COLO668 (cell line): ENCODE measurements at regions not wholly inside any gene's neighbourhood (a gene's known extent, or its start where the extent isn't known, plus 50 kb on each side); places are given as distances from the start of the nearest gene placed in this dataset.

Experiments used
- DNase-seq: peaks from one replicate; lab custom pipeline; 2025; ENCODE audit not compliant: unreplicated experiment; lab: John Stamatoyannopoulos, UW

GRCh38 chr10:121292321-121292720 lies 305.9 kb downstream of the FGFR2 start:
- no peak for DNase-seq

DNA sequence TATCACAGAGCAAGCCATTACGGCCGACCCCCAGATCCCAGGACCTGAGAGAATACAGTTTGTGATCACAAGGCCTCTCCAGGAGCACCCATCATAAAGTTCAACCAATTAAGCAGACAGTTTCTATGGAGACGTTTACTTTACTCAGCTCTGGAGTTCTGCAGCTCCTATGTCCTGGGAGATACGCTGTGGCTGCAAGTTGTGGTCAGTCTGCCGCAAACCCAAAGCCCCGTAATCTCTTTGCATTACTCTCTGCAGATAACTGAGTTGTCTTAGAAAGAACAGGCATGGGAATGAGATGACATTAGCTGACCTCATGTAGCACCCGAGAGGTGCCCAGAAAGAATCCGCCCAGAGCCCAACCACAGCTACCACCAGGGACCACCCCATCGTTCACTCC lies 305.1 kb downstream of the FGFR2 start:
- no peak for DNase-seq

DNA sequence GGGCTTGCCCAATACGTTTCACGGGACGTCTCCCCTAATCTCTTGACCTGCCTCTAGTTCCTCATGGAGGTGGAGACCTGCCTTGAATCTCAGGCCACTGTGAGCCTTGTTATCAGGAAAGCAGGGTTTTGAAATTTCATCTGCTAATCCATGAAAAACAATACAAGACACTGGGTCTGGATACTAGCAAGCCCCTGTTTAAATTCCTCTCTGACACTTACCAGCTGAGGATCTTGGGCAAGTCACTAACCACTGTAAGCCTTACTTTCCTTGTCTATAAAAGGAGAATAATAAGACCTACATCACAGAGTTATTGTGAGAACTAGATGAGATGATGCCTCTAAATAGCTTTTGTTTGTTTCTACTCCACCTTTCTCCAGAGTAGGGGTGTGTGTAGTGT lies 303.6 kb downstream of the FGFR2 start:
- DNase-seq = no peak

- DNase-seq = no peak
Observed at GRCh38 chr10:121296378-121296777, 301.9 kb downstream of the FGFR2 start.

- no peak for DNase-seq
Observed at GRCh38 chr10:121296881-121297585, 301.2 kb downstream of the FGFR2 start.

- no peak for DNase-seq
Observed at GRCh38 chr10:121300723-121301122, 297.5 kb downstream of the FGFR2 start.

GRCh38 chr10:121302541-121303180 lies 295.6 kb downstream of the FGFR2 start:
- no peak for DNase-seq

DNA sequence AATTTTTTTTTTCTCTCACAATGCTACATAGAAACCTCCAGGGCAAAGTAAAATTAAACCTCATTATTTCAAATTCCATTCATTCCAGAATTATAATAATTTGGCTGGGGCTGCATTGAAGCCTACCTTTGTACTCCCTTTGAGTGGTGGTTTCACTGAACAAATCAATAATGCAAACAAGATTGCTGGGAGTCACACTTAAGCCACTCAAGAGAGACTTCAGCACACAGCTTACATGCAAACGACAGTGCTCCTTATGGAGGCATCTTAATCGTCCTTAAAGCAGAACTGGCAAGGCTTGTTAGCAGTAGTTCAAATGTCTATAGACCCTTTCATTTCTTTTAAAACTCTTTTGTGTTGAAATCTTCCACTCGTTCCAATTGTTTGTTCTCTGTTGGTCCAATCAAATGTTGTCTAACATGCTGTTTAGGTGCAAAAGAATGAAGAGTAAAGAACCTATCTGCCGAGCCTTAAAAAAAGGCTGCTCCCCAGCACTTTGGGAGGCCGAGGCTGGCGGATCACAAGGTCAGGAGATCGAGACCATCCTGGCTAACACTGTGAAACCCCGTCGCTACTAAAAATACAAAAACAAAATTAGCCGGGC lies 294.9 kb downstream of the FGFR2 start:
- DNase-seq = no peak

DNA sequence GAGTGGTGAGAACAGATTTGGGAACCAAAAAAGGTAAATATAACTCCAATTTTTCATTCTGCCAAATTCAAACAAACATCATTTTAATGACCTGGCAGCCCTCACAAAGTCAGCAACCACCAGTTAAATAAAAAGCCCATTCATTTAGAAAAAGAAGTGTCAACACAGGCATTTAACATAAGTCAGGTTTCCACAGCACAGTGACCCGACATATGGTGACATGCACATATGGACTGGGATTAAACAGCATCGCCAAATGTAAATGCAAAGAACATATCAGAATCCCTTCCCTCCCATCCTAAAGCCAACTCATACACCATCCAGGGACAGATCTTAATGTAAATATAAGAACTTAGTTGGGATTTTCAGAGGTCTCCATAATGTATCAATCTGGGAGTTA lies 293.2 kb downstream of the FGFR2 start:
- no peak for DNase-seq

DNA sequence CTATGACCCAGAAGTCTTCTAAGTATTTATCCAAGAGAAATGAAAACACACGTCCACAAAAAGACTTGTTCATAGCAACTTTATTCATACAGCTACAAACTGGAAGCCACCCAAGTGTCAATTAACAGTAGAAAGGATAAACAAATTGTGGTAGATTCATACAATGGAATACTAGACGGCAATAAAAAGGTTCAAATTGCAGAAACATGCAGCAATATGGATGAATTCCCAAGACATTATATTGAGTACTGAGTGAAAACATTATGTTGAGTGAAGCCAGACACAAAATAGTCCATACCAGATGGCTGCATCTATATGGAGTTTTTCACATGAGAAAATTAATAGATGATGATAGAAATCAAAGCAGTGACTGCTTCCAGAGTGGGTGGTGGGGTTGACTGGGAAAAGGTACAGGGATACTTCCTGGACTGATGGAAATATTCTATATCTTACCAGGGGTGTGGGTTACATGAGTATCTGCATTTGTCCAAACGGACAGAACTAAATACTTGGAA lies 292.0 kb downstream of the FGFR2 start:
- no peak for DNase-seq

- DNase-seq = no peak
Observed at GRCh38 chr10:121307411-121307980, 290.7 kb downstream of the FGFR2 start.

DNA sequence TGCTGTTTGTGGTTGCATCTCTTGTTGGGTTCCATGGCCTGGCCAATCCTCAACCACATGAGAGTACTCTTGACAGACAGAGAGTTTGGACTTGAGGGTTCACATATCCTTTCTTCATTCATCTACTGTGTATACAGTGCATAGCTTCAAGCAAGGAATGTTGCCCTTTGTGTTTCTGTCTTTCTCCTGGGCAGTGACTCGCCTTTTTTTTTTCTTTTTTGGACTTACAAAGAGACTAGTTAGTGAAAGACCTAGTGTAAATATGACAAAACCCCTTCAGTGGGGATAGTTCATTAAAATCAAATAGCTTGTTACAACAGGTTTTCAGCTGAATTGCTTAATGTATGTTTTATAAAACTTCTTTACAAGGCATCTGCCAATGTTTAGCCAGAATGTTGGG lies 290.2 kb downstream of the FGFR2 start:
- DNase-seq = no peak

DNA sequence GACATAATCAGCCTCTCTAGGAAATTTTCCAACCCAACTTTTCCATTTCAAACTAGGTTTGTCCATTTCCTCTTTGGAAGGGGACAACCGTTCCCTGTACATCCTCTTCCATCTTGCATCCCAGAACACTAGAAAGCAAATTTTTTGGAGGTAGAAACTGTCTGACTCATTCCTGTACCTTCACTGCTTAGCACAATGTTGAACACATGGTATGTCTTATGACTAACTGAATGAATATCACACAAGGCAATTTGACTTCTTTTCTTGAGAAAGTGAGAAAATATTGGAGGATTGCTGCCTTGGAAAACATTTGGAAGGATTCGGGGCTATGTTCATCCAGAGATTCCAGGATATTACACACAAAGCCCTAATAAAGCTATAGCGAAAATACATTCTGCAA lies 289.1 kb downstream of the FGFR2 start:
- no peak for DNase-seq

DNA sequence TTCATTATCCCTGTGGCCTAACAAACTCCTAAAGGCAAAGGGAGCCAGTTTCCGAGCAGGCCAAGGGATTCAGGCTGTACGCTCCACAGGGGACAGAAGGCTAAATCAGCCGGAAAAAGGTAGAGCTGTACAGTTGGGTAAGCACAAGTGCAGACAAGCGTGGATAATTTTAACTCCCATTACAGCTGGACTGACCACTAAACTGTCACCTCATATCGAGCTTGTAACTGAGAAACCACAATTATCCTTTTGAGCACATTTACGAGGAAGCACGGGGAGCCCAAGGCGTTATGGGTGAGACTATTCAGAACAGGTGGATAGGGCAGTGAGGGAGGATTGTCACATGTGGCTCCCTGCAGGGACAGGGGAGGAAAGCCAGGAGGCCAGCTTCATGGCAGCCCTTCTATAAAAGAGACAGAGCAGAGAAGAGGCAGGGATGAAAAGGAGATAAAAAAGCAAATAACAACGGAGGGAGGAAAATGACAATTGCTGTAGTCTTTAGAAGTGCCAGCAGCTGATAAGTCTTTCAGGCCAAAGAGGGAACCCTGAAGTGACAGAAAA lies 288.0 kb downstream of the FGFR2 start:
- peak; percentile 18 for DNase-seq

- no peak for DNase-seq
Observed at GRCh38 chr10:121311812-121312443, 286.3 kb downstream of the FGFR2 start.

- DNase-seq = no peak
Observed at GRCh38 chr10:121312587-121312986, 285.7 kb downstream of the FGFR2 start.

DNA sequence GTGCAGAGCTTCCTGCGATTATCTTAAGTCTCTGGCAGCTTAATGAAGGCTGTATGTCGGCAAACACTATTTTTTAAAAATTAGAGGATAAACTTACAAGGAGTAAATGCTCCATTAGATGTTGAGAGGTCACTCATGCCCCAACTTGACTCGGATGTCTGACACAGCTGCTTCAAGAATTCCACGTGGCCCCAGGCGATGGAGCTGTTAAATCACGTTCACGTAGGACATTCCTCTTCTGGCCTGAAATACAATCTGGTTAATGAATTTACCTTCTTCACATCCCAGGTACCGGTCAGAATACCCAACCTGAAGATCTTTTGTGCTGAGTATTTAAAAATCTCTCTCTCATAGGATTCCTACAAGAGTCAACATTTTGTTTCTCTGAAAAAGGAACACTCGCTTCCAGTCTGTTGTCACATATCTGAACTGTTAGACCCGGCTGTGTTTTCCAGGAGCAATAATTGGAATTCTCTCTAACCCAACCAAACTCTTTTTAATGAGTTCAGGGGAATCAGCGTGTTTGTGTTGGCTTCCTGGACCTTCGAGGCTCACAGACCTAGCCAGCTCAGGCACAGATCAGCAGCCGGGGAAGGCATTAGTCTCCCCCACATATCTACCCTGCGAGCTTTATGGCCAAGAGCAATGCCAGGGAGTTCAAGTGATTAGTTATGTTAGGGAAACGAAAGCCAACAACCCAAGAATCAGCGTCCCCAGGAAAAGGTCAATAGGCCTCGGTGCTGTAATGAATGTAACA lies 284.9 kb downstream of the FGFR2 start:
- DNase-seq = no peak

GRCh38 chr10:121316432-121316831 lies 281.8 kb downstream of the FGFR2 start:
- DNase-seq = no peak

- no peak for DNase-seq
Observed at GRCh38 chr10:121317374-121317773, 280.9 kb downstream of the FGFR2 start.

DNA sequence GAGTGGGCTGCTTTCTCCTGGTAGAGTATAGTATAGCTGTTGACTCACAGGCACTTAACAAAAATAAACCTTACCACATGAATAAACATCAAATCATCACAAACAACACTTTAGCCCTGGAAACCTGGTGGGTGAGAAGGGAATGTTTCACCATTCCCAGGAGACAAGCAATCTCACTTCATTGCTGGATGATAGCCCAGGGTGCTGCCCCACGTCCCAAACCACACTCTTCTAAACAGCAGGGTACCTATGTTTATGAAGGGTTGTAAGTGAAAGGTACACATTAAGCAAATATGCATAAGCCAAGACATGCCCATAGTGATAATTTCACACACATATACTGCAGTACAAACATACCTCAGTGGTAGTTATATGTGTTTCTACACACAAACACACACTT lies 276.2 kb downstream of the FGFR2 start:
- no peak for DNase-seq
